Amygdala (tissue), 56 donors: ENCODE measurements at regions not wholly inside any gene's neighbourhood (a gene's known extent, or its start where the extent isn't known, plus 50 kb on each side); places are given as distances from the start of the nearest gene placed in this dataset.
"Not testable (repeated sequence)": the region's sequence is repeated elsewhere in the genome, so short reads cannot be mapped to it uniquely, and the experiment has no call there.

Source experiments
- DNase-seq, 56 donors: peaks; one replicate each; lab custom pipeline; 2025; lab: John Stamatoyannopoulos, UW

DNA sequence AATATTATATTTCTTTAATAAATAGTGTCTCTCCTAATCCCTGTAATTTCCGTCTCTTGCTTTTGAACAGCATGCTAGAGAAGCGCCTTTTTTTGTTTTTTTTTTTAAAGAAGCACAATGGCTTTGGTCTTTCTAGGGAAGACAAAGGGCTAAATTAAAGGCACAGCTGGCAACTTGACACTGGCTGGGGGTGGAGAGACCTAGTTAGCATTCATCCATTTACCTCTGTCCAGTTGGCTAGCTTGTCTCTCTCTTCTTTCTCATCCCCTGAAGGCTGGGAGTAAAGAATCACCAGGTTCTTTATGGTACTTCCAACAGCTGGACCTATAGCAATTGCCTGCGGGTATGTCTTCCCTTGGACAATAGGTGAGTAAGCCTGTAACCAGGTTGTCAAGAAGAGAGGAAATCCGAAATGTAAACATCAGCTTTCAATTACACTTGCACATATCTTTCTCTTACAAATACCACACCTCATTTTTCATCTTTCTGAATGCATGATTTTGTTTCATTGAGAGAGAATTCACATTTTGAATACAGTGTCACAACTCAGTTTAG, 178.4 kb upstream of the GPR101 start:
- no peak for DNase-seq

- no peak for DNase-seq
Observed at GRCh38 chrX:137198040-137198439, 164.2 kb upstream of the GPR101 start.

GRCh38 chrX:137195991-137196390, 162.2 kb upstream of the GPR101 start:
- no peak for DNase-seq

GRCh38 chrX:137195296-137195695, 161.5 kb upstream of the GPR101 start:
- DNase-seq: no peak

DNA sequence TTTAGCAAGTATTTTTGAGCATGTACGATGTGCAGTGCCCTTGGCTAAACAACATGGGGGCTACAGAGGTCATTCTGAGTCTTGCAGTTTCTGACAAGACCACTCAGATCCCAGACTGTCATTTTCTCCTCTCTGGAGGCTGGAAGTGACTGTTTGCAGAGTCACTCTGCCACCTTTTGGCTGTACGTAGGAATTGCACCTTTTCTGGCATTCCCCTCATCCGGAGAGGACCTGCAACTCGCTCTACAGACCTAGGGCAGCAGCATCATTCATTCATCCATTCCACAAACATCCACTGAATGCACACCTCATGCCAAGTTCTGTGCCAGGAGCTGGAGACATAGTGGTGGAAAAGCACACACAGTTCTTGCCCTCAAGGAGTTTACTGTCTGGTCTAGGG, 160.4 kb upstream of the GPR101 start:
- peak in 16 of 56 donors; percentile 0 to 27 (median 0) for DNase-seq

DNA sequence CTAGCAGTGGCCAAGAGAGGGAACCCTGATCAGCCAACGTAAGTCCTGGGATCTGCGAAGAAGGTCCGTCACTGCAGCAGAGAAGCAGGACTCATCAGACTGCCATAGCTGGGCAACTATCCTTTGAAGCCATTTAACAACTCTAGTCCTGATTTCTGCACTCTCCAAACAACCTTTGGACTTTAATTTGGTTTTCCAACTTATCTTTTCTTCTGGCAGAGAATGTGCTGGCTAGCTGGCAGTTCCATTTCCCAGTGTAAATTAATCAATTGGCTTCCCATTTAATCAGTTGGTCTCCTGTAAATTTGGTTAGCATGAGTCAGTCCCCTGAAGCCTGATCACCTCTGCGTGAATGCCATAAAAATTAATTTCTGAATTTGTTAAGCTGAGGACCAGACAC, 153.7 kb upstream of the GPR101 start:
- no peak for DNase-seq

DNA sequence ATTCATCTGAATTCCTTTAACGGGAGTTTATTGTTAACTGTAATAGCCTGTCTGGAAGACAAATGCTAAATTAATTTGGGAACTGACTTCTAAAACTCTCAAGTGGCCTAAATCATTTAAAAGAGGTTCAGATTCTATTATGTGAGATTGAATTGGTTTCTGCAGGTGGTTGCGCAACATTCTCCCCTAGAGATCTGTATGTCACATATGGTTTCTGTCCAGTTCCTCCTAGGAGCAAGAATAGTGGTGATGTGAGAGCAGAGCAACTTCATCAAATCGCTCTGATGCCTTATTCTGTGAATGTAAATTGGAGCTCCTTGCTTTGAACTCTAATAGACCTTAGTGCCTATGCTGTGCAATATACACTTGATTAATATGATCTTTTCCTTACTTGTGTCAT, 144.6 kb upstream of the GPR101 start:
- no peak for DNase-seq

GRCh38 chrX:137172317-137172948, 138.6 kb upstream of the GPR101 start:
- no peak for DNase-seq

DNA sequence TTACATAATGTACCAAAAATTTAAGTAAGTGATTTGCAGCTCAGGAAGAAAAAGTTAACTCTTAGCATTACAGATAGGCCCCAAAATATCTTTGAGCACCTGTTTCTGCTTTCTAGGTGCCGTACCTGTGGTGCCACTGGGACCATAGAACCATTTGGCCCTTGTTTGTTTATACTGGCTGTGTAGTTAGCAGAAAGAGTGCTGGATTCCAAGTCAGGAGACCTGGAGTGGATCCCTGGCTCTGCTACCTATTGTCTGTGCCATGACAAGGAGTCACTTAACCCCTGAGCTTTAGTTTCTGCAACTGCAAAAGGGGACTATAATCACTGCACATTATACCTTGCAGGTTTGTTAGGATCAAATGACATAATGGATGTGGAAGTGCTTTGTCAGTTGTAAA, 137.8 kb upstream of the GPR101 start:
- no peak for DNase-seq

- no peak for DNase-seq
Observed at GRCh38 chrX:137166591-137166990, 132.8 kb upstream of the GPR101 start.

DNA sequence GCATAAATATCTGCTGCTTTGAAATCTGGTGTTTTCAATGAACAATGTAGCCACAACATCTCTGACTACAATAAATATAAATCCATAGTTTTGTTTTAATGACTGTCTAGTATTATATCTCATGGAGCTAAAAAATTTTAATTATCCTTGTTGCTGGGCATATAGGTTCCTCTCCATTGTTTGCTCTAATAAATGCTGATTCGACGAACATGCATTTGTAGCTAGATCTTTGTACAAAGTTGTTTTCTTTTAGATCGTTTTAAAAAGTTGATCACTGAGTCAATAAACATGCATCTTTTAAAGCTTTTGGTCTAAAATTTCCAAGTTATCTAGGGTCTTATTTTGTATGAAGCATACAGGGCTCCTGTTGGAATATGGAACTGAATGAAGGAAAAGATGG, 130.5 kb upstream of the GPR101 start:
- DNase-seq: no peak

- no peak for DNase-seq
Observed at GRCh38 chrX:137151403-137151802, 117.6 kb upstream of the GPR101 start.

- DNase-seq: no peak
Observed at GRCh38 chrX:137143864-137144263, 110.1 kb upstream of the GPR101 start.

GRCh38 chrX:137122651-137123050, 88.9 kb upstream of the GPR101 start:
- DNase-seq: not testable (repeated sequence)

DNA sequence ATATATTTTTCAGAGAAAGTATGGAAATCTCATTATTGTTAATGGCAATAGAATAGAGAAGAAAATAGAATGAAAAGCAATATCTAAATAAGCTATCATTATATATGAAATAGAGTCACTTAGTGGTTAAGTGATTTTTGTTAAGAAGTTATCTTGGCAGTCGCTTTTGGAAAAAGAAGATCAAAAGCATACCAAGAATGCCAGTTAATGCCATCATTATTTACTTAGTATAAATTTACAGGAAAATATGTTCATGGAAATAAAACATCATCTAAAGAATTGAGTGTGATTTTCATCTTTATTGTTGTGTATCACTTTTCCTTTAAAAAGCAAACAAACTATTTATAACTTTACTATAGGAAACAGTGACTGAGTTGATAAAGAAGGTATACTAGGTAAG, 85.3 kb upstream of the GPR101 start:
- no peak for DNase-seq

- no peak for DNase-seq
Observed at GRCh38 chrX:137118536-137118935, 84.7 kb upstream of the GPR101 start.

DNA sequence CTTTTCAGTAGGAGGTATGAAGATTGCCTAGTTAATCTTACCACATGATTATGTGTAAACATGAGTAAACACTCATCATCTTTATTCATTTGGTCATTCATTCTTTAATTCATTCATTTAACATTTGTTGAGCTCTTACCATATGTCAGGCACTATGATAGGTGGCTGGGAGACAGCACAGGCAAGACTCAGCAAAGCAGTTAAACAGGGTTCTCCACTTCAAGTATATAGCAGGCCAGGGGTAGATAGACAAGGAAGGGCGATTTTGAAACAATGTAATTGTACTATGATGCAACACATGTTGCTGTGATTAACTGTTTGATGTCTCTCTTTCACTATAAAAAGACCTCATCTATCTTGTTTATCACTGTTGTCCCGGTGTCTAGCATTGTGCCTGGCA, 84.3 kb upstream of the GPR101 start:
- DNase-seq: no peak

DNA sequence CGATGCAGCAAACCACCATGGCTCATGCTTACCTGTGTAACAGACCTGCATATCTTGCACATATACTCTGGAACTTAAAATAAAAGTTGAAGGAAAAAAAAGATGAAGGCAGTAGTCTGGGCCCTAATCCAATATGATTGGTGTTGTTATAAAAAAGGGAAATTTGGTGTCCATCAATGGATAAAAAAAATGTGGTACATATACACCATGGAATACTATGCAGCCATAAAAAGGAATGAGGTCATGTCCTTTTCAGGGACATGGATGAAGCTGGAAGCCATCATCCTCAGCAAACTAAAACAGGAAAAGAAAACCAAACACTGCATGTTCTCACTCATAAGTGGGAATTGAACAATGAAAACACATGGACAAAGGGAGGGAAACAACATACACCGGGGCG, 74.1 kb upstream of the GPR101 start:
- DNase-seq: not testable (repeated sequence)

DNA sequence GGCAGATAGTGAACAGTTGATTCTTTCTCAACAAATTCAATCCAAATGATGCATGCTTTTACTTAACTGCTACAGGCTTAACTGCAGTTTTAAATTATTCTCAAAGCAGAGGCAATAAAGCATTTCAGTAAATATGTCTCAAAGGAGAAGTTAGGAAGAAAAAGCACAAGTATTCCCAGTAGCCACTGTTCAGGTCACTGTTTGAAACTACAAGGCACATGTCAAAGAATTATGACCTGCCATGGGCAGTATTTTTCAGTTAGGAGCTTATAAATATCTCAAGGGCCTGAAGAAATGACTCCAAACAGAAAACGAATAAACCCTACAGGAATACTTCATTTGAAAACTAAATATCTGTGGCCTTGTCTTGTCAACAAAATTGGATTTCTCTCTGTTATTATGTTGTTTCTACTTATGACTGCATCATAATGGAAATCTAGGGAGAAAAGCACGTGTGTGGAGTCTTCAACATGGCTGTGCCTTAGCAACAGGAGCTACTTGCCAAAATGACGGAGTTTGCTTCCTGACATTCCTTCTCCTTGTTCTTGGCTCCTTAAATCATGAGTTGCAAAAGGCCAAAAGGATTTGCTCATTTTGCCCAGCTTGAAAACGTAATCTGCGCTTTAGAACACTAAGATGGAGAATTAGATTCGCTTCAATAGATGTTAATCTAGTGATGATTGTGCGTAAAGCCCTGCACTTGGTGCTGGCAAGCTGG, 67.6 kb upstream of the GPR101 start:
- DNase-seq: no peak
